ENCODE measurements at regions not wholly inside any gene's neighbourhood (a gene's known extent, or its start where the extent isn't known, plus 50 kb on each side); places are given as distances from the start of the nearest gene placed in this dataset.

- no peak for TF ChIP-seq CTCF (IDR thresholded peaks at IDR 0.05; ENCODE audit: low read depth, low read length)
- TF ChIP-seq EZH2phosphoT487 (IDR thresholded peaks at IDR 0.05; ENCODE audit: low read depth): no peak
Measured at GRCh38 chr9:567128-567746, 274.3 kb upstream of the DMRT1 start.

All from OCI-LY3 (cell line).